Effector memory CD8-positive, alpha-beta T cell (primary cell): ENCODE measurements at regions not wholly inside any gene's neighbourhood (a gene's known extent, or its start where the extent isn't known, plus 50 kb on each side); places are given as distances from the start of the nearest gene placed in this dataset.
A peak's percentile ranks its signal among the peaks of the same experiment; 100 is the strongest.

Experiments
- ATAC-seq: fragments of 150-1000 bp; cut with Tn5 transposase; replicated peaks from 2 replicates; pipeline ENCODE4 v1.10.0; 2021; ENCODE audit warnings: mild to moderate bottlenecking, moderate library complexity
- DNase-seq, 3 experiments: peaks; one replicate each; pipeline ENCODE4 v3.0.0; 2021
- H3K27ac Mint-ChIP-seq, 2 donors: one replicate each; pipeline ENCODE4 v1.8.0; 2022; ENCODE audit warnings: mild to moderate bottlenecking in 2 of 2, mixed read lengths in 2 of 2, moderate library complexity in 2 of 2
- H3K27me3 Mint-ChIP-seq, 2 donors: one replicate each; pipeline ENCODE4 v1.8.0; 2022; ENCODE audit warnings: mixed read lengths in 2 of 2
- H3K36me3 Mint-ChIP-seq: one replicate; pipeline ENCODE4 v1.8.0; 2022; ENCODE audit warnings: mild to moderate bottlenecking, moderate library complexity, mixed read lengths; ENCODE audit not compliant: insufficient read depth
- H3K4me1 Mint-ChIP-seq, 2 donors: one replicate each; pipeline ENCODE4 v1.8.0; 2022; ENCODE audit warnings: low read depth in 2 of 2, mixed read lengths in 2 of 2
- H3K4me3 Mint-ChIP-seq, 2 donors: one replicate each; pipeline ENCODE4 v1.8.0; 2022; ENCODE audit warnings: mild to moderate bottlenecking in 2 of 2, mixed read lengths in 2 of 2, moderate library complexity in 2 of 2
- H3K9me3 Mint-ChIP-seq, 2 donors: one replicate each; pipeline ENCODE4 v1.8.0; 2022; ENCODE audit warnings: mixed read lengths in 2 of 2

DNA sequence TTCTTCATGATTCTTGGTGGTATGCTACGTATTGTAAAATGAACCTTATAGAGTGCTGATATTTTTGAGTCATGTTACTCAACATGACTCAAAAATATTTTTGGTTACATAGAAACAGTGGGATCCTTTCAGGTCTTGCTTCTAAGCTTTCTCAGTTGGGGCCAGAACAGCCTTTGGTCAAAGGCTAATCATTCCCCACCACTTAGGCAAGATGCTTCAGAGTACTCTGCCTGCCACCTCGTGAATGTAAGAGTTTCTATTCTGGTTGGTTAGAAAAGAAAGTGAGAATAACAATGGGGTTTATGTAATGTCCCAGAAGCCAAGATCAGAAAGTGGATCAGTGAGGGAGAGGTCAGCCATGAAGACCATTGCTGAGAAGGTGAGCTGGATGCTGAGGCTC lies 327.8 kb downstream of the TCERG1L start:
- peaks cover 3 to 15% of the 10 kb centered on the region in 2 donors for H3K9me3 Mint-ChIP-seq
- no peaks in the 10 kb centered on the region for H3K4me1 Mint-ChIP-seq
- H3K27ac Mint-ChIP-seq = no peak overlapping the region
- H3K36me3 Mint-ChIP-seq = peaks cover 3% of the 10 kb centered on the region
- no peak for ATAC-seq
- no peak for DNase-seq
- H3K4me3 Mint-ChIP-seq = no peak overlapping the region
- peaks cover 0 to 8% of the 10 kb centered on the region in 2 donors for H3K27me3 Mint-ChIP-seq

DNA sequence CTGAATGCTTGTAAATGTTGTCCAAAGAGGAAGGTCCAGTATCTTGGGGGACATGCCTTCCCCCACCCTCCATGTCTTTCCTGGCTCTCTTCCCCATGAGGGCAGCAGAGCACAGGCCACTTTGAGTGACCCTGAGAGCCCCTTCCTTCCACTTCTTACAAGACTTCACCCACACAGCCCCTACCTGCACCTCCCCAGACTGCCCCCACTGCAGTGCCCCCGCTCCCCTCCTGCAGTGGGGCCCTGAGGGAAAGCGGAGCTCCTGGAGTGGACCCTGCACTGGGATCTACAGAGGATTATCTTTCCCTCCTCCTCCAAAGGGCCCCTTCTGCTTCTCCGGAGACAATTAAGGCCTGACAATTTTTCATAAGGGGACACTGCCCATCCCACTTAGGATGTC lies 326.8 kb downstream of the TCERG1L start:
- DNase-seq (no peak), ATAC-seq (no peak)
- Mint-ChIP-seq H3K9me3 (peaks cover 3 to 15% of the 10 kb centered on the region in 2 donors), H3K36me3 (peaks cover 3% of the 10 kb centered on the region), H3K27ac (peak overlapping the region in 1 of 2 donors; percentile 56), H3K27me3 (peaks cover 0 to 8% of the 10 kb centered on the region in 2 donors), H3K4me1 (no peaks in the 10 kb centered on the region), H3K4me3 (no peak overlapping the region)

DNA sequence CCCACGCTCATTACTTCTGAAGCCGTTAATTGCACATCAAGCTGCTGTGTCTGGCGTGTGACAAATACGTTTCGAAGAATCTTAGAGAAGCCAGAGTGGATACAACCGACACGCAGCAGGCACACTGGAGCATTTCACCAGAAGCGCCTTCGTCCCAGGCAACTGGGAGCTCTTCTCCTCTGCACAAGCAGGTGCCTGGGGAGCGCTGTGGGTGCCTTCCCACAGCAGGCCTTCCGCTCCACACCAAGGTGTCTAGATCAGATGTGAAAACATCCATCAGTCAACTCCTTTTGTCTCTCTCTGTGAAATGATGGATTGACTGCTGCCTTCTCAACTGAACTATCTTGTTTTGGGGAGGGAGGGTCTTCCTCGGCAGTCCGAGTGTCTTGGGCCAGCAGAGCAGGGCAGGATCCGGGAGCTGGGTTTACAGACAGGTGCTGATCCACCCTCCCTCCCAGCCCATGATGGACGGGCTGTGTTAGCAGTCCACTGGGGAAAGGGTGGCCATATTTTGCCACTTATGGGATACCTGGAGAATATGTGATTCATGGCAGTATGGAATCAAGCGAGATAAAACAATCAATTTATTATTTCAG lies 326.3 kb downstream of the TCERG1L start:
- Mint-ChIP-seq H3K36me3 (peaks cover 3% of the 10 kb centered on the region), H3K27ac (peak overlapping the region in 1 of 2 donors; percentile 56), H3K27me3 (peaks cover 0 to 8% of the 10 kb centered on the region in 2 donors), H3K9me3 (peaks cover 3 to 15% of the 10 kb centered on the region in 2 donors), H3K4me3 (no peak overlapping the region), H3K4me1 (no peaks in the 10 kb centered on the region)
- DNase-seq (no peak), ATAC-seq (no peak)

- peaks cover 3 to 15% of the 10 kb centered on the region in 2 donors for H3K9me3 Mint-ChIP-seq
- peaks cover 3% of the 10 kb centered on the region for H3K36me3 Mint-ChIP-seq
- DNase-seq = no peak
- no peaks in the 10 kb centered on the region for H3K4me1 Mint-ChIP-seq
- no peak overlapping the region for H3K27ac Mint-ChIP-seq
- H3K4me3 Mint-ChIP-seq = no peak overlapping the region
- ATAC-seq = no peak
- H3K27me3 Mint-ChIP-seq = peaks cover 0 to 8% of the 10 kb centered on the region in 2 donors
Observed at GRCh38 chr10:130986846-130987245, 324.7 kb downstream of the TCERG1L start.

DNA sequence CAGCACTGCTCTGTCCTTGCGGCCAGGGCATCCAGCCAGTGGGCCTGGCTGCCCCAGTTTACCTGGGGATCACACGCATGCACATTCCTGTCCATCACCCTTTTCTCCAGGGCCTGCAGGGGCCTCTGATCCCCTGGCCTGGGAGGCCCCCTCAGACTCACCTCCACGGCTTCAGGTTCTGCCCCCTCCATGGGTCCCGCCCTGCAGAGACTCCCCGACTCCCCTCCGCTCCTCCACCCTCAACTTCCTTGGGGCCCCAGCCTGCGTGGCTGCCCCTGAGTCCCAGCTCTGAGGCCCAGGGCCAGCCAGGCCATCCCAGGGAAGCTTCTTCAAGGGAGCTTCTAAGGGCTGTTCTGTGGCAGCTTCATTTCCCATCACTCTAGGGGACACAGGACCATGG lies 324.1 kb downstream of the TCERG1L start:
- peaks cover 5 to 15% of the 10 kb centered on the region in 2 donors for H3K9me3 Mint-ChIP-seq
- ATAC-seq = no peak
- DNase-seq = no peak
- H3K27ac Mint-ChIP-seq = no peak overlapping the region
- no peaks in the 10 kb centered on the region for H3K4me1 Mint-ChIP-seq
- H3K36me3 Mint-ChIP-seq = peaks cover 3% of the 10 kb centered on the region
- H3K27me3 Mint-ChIP-seq = peaks cover 0 to 8% of the 10 kb centered on the region in 2 donors
- no peak overlapping the region for H3K4me3 Mint-ChIP-seq

DNA sequence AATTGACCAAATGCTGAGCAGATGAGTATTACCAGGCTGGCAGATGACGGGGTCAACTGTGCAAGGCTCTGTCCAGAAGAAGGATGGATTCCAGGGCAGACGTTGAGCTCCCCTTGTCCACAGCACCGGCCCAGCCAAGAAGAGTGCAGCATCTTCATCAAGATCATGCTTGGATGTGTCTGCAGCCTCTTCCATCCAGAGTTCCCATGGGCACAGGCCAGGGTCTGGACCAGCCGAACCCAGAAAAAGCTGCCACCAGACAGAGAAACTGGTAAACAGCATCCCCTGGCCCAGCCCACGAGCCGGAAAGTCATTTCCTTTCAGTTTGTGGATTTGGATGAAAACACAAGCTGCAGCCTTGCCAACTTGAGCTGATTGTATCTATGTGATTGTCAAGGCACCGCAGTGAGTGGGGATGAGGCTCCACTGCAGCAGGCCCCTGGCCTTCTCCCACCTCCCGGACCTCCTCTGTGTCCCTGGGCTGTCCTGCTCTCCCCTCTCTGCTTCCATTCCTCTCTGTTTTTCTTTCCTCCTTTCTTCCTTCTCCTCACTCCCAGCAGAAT lies 321.8 kb downstream of the TCERG1L start:
- peaks cover 0 to 8% of the 10 kb centered on the region in 2 donors for H3K27me3 Mint-ChIP-seq
- ATAC-seq = no peak
- no peak overlapping the region for H3K27ac Mint-ChIP-seq
- peaks cover 3% of the 10 kb centered on the region for H3K36me3 Mint-ChIP-seq
- no peak for DNase-seq
- no peak overlapping the region for H3K4me3 Mint-ChIP-seq
- peaks cover 0 to 2% of the 10 kb centered on the region in 2 donors for H3K9me3 Mint-ChIP-seq
- no peaks in the 10 kb centered on the region for H3K4me1 Mint-ChIP-seq

GRCh38 chr10:130990486-130990885 lies 321.0 kb downstream of the TCERG1L start:
- Mint-ChIP-seq H3K27ac (no peak overlapping the region), H3K27me3 (peaks cover 0 to 8% of the 10 kb centered on the region in 2 donors), H3K9me3 (peaks cover 0 to 2% of the 10 kb centered on the region in 2 donors), H3K36me3 (peaks cover 3% of the 10 kb centered on the region), H3K4me3 (no peak overlapping the region), H3K4me1 (no peaks in the 10 kb centered on the region)
- ATAC-seq (no peak), DNase-seq (no peak)

DNA sequence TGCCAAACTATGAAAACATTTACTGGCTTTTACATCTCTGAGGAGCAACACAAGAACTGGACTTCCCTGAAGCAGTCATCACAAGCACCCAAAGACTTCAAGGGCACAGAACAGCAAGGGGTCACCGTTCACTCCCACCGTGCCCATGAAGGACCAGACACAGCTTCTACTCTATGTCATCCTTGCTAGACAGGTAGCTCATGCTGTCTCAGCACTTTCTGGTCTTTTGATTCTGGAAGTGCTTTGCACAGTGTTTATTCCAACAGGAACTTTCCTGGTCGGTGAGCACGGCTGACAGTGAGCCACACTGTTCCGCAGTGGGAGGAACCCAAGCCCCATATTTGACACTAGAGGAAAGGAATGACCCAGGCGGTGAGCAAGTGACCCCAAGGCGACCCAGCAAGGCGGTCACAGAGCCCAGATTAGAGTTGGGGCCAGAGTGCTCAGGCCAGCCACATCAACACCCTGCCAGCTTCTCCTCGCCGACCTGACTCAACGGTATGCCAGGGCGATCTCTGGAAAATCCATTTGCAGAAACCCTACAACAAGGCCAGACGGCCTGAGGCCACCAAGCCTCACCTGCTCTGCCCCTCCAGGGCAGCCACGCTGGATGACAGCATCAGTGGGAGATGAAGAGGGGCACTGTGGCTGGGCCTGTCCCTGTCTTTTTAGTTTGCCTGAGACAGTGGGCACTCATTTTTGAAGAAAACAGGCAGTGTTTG lies 318.6 kb downstream of the TCERG1L start:
- ATAC-seq (no peak), DNase-seq (no peak)
- Mint-ChIP-seq H3K27ac (no peak overlapping the region), H3K27me3 (peaks cover 10 to 15% of the 10 kb centered on the region in 2 donors), H3K4me3 (no peak overlapping the region), H3K9me3 (peaks cover 4 to 12% of the 10 kb centered on the region in 2 donors), H3K4me1 (no peaks in the 10 kb centered on the region), H3K36me3 (peaks cover 3% of the 10 kb centered on the region)

DNA sequence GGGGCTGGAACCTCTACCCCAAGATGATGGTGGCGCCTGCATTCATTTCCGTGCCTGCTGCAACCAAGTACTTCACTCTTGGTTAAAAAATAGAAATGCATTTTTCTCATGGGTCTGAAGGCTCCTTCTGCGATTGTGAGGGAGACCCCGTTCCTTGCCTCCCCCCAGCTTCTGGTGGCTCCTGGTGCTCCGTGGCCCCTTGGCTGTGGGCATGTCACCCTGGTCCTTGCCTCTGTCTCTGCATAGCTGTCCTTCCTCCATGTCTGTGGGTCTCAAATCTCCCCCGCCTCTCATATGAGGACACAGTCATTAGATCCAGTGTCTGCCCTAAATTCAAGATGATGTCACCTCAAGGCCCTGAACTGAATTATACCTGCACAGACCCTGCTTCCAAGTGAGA lies 317.9 kb downstream of the TCERG1L start:
- Mint-ChIP-seq H3K4me3 (no peak overlapping the region), H3K27me3 (peaks cover 10% of the 10 kb centered on the region in 2 donors), H3K4me1 (no peaks in the 10 kb centered on the region), H3K9me3 (peaks cover 4 to 12% of the 10 kb centered on the region in 2 donors), H3K27ac (no peak overlapping the region), H3K36me3 (peaks cover 3% of the 10 kb centered on the region)
- no peak for ATAC-seq
- DNase-seq = no peak

DNA sequence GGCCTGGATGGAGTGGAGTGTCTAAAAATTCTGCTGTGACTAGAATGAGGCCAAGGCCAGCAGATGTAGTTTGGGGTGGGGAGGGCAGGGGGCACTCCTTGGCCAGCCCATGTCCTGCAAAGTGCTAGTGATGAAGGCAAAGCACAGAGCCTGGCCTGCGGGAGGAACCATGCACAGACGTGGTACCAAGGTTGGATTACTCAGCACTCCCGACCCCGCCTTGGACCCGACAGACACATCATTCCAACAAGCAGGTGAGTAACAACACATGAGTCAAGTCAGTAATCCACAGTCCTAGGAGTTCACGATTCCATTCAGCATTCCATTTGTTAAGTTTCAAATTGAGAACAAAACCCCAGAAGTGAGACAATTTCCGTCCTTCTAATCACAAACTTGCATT lies 317.3 kb downstream of the TCERG1L start:
- no peaks in the 10 kb centered on the region for H3K4me1 Mint-ChIP-seq
- H3K36me3 Mint-ChIP-seq = peaks cover 3% of the 10 kb centered on the region
- no peak overlapping the region for H3K27ac Mint-ChIP-seq
- no peak for ATAC-seq
- peaks cover 4 to 12% of the 10 kb centered on the region in 2 donors for H3K9me3 Mint-ChIP-seq
- H3K4me3 Mint-ChIP-seq = no peak overlapping the region
- peaks cover 10% of the 10 kb centered on the region in 2 donors for H3K27me3 Mint-ChIP-seq
- DNase-seq = no peak

- H3K36me3 Mint-ChIP-seq = peaks cover 3% of the 10 kb centered on the region
- H3K27ac Mint-ChIP-seq = no peak overlapping the region
- no peak for ATAC-seq
- no peaks in the 10 kb centered on the region for H3K4me1 Mint-ChIP-seq
- DNase-seq = no peak
- peaks cover 4 to 12% of the 10 kb centered on the region in 2 donors for H3K9me3 Mint-ChIP-seq
- no peak overlapping the region for H3K4me3 Mint-ChIP-seq
- H3K27me3 Mint-ChIP-seq = peaks cover 10 to 15% of the 10 kb centered on the region in 2 donors
Observed at GRCh38 chr10:130994845-130995244, 316.7 kb downstream of the TCERG1L start.

DNA sequence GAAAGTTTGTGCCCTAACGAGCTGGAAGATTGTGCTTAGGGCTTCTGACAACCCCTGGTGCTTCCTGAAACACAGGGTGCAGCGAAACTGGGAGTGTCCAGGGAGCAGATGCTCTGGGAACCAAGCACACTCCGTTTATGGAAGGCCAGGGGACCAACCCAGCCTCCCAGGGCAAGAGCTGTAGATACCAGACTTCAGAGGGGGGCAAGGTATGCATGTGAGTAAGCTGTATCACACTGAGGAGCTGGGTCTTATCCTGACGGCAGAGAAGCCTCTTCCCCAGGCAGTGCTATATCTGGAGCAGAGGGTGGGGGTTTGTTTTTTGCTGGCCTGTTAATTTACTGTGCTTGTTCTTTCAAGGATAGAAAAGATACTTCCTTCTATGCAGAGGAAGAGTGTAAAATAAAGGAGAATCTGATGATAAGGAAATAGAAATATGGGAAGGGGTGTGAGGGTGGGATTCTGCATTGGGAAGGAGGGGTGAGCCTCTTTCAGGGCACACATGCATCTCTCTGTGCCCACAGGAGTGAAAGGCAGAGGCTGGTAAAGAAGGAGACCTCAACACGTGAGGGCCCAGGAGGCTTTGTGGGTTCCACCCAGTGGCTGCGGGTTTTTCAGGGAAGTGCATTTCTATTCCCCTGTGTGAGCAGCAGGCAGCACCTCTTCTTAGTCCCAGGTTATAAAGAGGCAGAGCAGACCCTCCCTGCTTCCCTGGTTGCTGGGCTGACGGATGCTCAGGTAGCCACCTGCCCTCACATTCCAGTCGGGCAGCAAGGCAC lies 314.1 kb downstream of the TCERG1L start:
- ATAC-seq (no peak), DNase-seq (no peak)
- Mint-ChIP-seq H3K27ac (no peak overlapping the region), H3K4me3 (no peak overlapping the region), H3K4me1 (no peaks in the 10 kb centered on the region), H3K27me3 (peaks cover 10 to 24% of the 10 kb centered on the region in 2 donors), H3K9me3 (peaks cover 2 to 12% of the 10 kb centered on the region in 2 donors), H3K36me3 (peaks cover 3% of the 10 kb centered on the region)

DNA sequence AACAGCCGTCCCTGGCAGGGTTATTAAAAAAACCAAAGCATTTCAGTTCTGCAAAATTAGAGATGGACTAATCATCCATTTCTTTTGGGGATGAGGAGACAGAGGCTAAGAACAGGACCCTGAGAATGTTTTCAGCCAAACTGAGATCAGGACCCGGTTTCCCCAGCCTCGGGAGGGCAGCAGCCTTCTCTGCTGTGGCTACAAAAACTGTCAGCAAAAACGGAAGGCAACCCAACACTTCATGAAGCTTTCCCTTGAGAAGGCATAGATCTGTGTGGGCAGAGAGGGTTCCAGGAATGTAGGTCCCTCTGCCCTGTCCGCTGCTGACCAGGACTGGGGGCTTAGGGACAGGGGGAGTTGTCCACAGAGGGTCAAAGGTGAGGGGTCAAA lies 313.5 kb downstream of the TCERG1L start:
- ATAC-seq (no peak), DNase-seq (no peak)
- Mint-ChIP-seq H3K36me3 (peaks cover 3% of the 10 kb centered on the region), H3K27me3 (peaks cover 10 to 24% of the 10 kb centered on the region in 2 donors), H3K4me1 (no peaks in the 10 kb centered on the region), H3K9me3 (peaks cover 2 to 12% of the 10 kb centered on the region in 2 donors), H3K4me3 (no peak overlapping the region), H3K27ac (no peak overlapping the region)
